ENCODE measurements at regions not wholly inside any gene's neighbourhood (a gene's known extent, or its start where the extent isn't known, plus 50 kb on each side); places are given as distances from the start of the nearest gene placed in this dataset.

DNA sequence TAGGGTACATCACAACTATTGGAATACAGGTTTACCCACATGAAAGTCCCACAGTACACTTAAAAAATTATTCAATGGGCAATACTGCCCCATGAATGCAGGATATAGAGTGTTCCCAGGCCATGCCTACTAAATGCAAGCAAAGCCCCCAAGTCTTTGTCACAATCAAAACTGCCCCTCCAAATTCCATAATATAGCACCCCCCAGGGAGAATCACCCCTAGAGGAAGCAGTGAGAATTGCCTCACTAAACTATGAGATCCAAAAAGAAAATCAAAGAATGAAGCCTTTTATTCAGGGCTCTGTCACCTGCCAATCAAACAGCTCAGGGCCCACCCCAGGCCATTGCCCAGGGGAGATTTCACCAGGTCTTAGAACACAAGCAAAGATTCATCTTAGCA is 90.8 kb downstream of the ATPSCKMT start:
- Histone ChIP-seq H4K20me1 (ENCODE audit: low read depth) (no peaks in the 10 kb centered on the region), H3F3A (ENCODE audit: low read depth) (peaks cover 39% of the 10 kb centered on the region), H3K27ac (no peak overlapping the region), H3K27me3 (no peaks in the 10 kb centered on the region), H3K79me2 (ENCODE audit: low read depth) (no peaks in the 10 kb centered on the region), H3K36me3 (no peaks in the 10 kb centered on the region), H3K4me1 (peaks cover 37% of the 10 kb centered on the region), H3K9ac (no peak overlapping the region), H3K4me3 (no peak overlapping the region), H3K9me3 (ENCODE audit: low read depth) (no peaks in the 10 kb centered on the region), H3K4me2 (no peak overlapping the region), H2AFZ (replicated peaks) (no peak overlapping the region)
- TF ChIP-seq CTCF (IDR thresholded peaks at IDR 0.05) (peak; percentile 23), EZH2 (IDR thresholded peaks at IDR 0.05) (no peak), EZH2phosphoT487 (IDR thresholded peaks at IDR 0.05) (no peak)
- Mint-ChIP-seq H3K4me3 (no peak overlapping the region), H3K4me1 (peaks cover 30% of the 10 kb centered on the region), H3K36me3 (no peaks in the 10 kb centered on the region), H3K27ac (no peak overlapping the region), H3K27me3 (ENCODE audit: insufficient read depth, low read depth) (peaks cover 4% of the 10 kb centered on the region), H3K9me3 (no peaks in the 10 kb centered on the region)
- no peak for DNase-seq (ENCODE audit: low spot score)

- TF ChIP-seq EZH2 (IDR thresholded peaks at IDR 0.05) = no peak
- no peak for TF ChIP-seq EZH2phosphoT487 (IDR thresholded peaks at IDR 0.05)
- no peak for TF ChIP-seq CTCF (IDR thresholded peaks at IDR 0.05)
- peak overlapping the region; percentile 20 for H3K4me2 ChIP-seq
- no peaks in the 10 kb centered on the region for H3K27me3 ChIP-seq
- no peak overlapping the region for H2AFZ ChIP-seq (replicated peaks)
- no peak overlapping the region for H3K27ac ChIP-seq
- H3K27ac Mint-ChIP-seq = no peak overlapping the region
- peaks cover 31% of the 10 kb centered on the region for H3F3A ChIP-seq (ENCODE audit: low read depth)
- DNase-seq (ENCODE audit: low spot score) = peak; percentile 59
- peaks cover 31% of the 10 kb centered on the region for H3K4me1 ChIP-seq
- no peaks in the 10 kb centered on the region for H4K20me1 ChIP-seq (ENCODE audit: low read depth)
- H3K9me3 Mint-ChIP-seq = no peaks in the 10 kb centered on the region
- H3K79me2 ChIP-seq (ENCODE audit: low read depth) = no peaks in the 10 kb centered on the region
- H3K9me3 ChIP-seq (ENCODE audit: low read depth) = no peaks in the 10 kb centered on the region
- H3K27me3 Mint-ChIP-seq (ENCODE audit: insufficient read depth, low read depth) = peaks cover 2% of the 10 kb centered on the region
- no peaks in the 10 kb centered on the region for H3K36me3 Mint-ChIP-seq
- no peak overlapping the region for H3K9ac ChIP-seq
- H3K4me1 Mint-ChIP-seq = peaks cover 25% of the 10 kb centered on the region
- H3K4me3 ChIP-seq = no peak overlapping the region
- H3K36me3 ChIP-seq = no peaks in the 10 kb centered on the region
- no peak overlapping the region for H3K4me3 Mint-ChIP-seq
Measured at GRCh38 chr5:10157085-10157669, 92.5 kb downstream of the ATPSCKMT start.

- DNase-seq (ENCODE audit: low spot score) = no peak
- no peaks in the 10 kb centered on the region for H4K20me1 ChIP-seq (ENCODE audit: low read depth)
- H3K36me3 Mint-ChIP-seq = no peaks in the 10 kb centered on the region
- TF ChIP-seq EZH2 (IDR thresholded peaks at IDR 0.05) = no peak
- no peak for TF ChIP-seq CTCF (IDR thresholded peaks at IDR 0.05)
- no peak for TF ChIP-seq EZH2phosphoT487 (IDR thresholded peaks at IDR 0.05)
- H3K9me3 Mint-ChIP-seq = no peaks in the 10 kb centered on the region
- no peaks in the 10 kb centered on the region for H3K79me2 ChIP-seq (ENCODE audit: low read depth)
- no peaks in the 10 kb centered on the region for H3K9me3 ChIP-seq (ENCODE audit: low read depth)
- peaks cover 2% of the 10 kb centered on the region for H3K27me3 Mint-ChIP-seq (ENCODE audit: insufficient read depth, low read depth)
- no peak overlapping the region for H3K9ac ChIP-seq
- H3K36me3 ChIP-seq = no peaks in the 10 kb centered on the region
- H3K27me3 ChIP-seq = no peaks in the 10 kb centered on the region
- no peak overlapping the region for H3K4me2 ChIP-seq
- peaks cover 14% of the 10 kb centered on the region for H3K4me1 Mint-ChIP-seq
- H3F3A ChIP-seq (ENCODE audit: low read depth) = peaks cover 20% of the 10 kb centered on the region
- no peak overlapping the region for H2AFZ ChIP-seq (replicated peaks)
- peaks cover 20% of the 10 kb centered on the region for H3K4me1 ChIP-seq
- no peak overlapping the region for H3K4me3 Mint-ChIP-seq
- H3K4me3 ChIP-seq = no peak overlapping the region
- H3K27ac Mint-ChIP-seq = no peak overlapping the region
- no peak overlapping the region for H3K27ac ChIP-seq
Measured at GRCh38 chr5:10155897-10156667, 93.6 kb downstream of the ATPSCKMT start.

All from neural progenitor cell (in vitro differentiated cells).